PC-9 (cell line): ENCODE measurements at regions not wholly inside any gene's neighbourhood (a gene's known extent, or its start where the extent isn't known, plus 50 kb on each side); places are given as distances from the start of the nearest gene placed in this dataset.

Experiments
- CTCF ChIP-seq: fragments of 200-600 bp; sonication (generic); conservative IDR thresholded peaks from 2 replicates; pipeline ENCODE4 v1.6.1; 2017; ENCODE audit warnings: mixed run types, antibody characterized with exemption, mild to moderate bottlenecking, moderate library complexity
- EZH2 ChIP-seq: fragments of 200-600 bp; sonication (generic); IDR thresholded peaks from 2 replicates; pipeline ENCODE4 v1.8.0; 2017; ENCODE audit warnings: antibody characterized with exemption, low read depth

- TF ChIP-seq CTCF = no peak
- TF ChIP-seq EZH2 = no peak
Observed at GRCh38 chr16:63612462-63613227, 1509.2 kb downstream of the CDH11 start.
